DMS 273 treated with DMSO at 0.1 percent for 48 hours (cell line): ENCODE measurements at regions not wholly inside any gene's neighbourhood (a gene's known extent, or its start where the extent isn't known, plus 50 kb on each side); places are given as distances from the start of the nearest gene placed in this dataset.
"Not testable (repeated sequence)": the region's sequence is repeated elsewhere in the genome, so short reads cannot be mapped to it uniquely, and the experiment has no call there.

Experiments used
- DNase-seq: peaks from one replicate; lab custom pipeline; 2025; lab: John Stamatoyannopoulos, UW

DNA sequence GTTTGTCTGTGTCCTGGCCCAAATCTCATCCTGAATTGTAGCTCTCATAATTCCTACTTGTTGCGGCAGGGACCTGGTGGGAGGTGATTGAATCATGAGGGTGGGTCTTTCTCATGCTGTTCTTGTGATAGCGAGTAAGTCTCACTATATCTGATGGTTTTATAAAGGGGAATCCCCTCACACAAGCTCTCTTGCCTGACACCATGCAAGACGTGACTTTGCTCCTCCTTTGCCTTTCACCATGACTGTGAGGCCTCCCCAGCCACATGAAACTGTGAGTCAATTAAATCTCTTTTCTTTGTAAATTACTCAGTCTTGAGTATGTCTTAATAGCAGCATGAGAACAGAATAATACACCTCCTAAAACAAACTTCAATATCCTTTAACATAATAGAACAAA is 1065.6 kb downstream of the PLA2G4A start:
- DNase-seq: no peak

DNA sequence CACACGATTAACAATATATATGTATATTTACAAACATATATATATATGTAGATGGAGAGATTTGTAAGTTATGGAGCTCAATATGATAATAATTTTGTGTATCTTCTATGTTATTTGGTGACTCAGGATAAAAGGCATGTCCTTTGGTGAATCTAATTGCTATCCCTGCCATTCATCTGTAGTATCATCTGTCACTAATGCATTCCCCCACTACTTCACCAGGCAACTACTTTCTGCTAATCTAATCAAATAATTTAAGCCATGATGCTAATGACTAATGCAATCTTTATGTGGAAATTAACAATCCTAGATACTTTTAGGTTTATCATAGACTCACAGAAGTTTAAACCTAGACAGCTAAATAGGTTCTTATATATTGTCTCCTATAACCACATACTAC is 1074.5 kb downstream of the PLA2G4A start:
- DNase-seq: no peak

DNA sequence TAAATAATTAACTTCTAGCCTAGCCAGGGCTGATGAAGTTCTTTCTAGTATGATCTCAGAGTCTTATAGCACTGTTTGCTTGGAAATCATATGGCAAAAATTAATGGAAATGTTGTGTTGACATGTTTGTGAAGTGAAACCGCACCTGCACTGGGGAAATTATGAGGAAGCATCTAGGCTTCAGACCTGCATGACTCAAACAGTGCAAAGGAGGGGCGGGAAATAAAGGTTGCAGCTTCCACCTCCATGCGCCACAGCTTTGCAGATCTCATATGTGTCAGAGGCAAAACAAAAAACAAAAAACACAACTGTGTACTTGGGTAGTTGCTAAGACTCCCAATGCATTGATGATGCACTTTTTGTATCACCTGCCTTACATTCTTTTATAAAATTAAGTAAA is 1080.6 kb downstream of the PLA2G4A start:
- DNase-seq: no peak

DNA sequence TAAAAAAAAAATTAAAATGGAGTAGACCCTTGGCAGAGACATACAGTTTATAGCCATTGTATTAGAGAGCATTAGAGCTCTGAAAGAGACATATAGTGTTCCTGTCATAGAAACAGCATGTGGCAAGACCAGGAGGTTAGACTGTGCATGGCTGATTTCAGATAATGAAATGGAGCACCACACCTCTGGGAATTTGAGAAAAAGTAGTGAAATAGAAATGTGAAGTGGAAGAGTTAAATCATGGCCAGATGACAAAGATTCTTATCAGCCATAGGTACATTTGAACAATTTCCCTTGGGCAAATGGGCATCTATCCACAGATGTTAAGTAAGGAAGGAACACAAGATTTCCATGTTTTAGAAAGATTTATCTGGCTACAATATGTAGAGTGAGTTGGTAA is 1083.1 kb downstream of the PLA2G4A start:
- DNase-seq: peak; percentile 82

DNA sequence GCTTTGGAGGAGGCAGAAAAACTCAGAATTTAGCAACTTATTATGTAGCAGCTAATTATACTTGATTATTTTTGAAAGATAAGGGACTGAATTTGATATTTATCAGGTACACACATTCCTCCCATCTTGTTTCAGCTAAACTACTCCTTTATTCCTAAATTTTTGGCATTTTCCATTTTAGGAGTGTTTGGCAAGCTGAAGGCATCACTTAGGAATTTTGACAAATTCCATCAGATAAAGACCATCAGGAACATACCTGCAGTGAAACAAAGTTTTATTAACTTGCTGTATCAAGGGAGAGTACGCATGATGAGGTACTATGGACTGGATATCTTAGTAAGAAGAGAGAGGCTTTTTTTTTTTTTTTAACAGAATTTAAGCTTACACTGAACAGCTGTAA is 1092.2 kb downstream of the PLA2G4A start:
- DNase-seq: no peak

DNA sequence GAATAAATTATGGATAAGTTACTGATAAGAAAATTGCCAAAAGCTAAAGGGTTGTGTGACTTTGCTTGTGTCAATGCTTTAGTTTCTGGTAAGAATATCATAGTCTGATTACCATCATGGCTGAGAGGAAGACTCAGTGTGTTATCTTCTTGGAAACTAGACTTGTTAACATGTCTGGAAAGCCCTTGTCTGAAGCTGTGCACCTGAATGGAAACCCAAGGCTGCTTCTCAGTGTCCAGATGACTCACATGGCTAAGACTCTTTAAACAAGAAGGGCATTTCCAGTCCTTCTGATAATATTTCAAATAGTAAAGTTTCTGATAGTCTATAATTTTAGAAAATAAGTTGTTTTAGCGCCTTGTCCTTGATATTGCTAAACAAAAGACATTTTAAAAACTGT is 1092.7 kb downstream of the PLA2G4A start:
- DNase-seq: no peak

DNA sequence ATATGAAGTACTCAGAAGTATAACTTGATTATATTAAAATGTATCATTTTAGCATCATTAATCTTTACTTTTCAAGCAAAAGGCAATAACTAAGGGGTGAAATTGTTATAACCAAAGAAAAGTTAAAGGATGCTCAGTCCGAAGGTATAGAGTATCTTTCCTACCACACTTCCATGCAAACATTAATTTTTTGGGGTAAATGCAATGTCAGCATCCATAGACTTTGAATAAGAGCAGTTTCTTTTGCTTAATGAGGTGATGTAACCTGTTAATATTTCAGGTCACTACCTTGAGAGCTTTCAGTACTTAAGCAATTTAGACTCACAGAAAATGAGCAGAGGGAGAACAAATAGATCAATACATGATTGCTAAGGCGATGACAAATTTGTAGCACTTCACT is 1093.5 kb downstream of the PLA2G4A start:
- DNase-seq: no peak

DNA sequence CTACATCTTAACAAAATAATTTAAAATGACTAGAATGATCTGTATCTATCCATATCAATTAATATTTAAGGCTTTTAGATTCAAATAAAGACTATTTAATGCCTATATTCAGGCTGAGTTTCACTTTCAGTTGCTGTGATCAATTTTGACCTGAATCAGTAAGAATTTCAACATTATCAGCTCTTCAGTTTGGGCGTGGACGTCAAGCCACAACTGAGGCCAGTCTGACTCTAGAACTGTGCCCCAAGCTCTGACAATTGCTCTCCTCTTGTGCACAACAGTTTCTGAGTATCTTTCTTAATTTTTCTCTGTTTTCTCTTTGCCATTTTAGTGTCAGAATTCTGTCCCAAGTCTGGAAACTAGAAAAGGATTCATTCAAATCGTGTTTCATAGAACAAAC is 1095.5 kb downstream of the PLA2G4A start:
- DNase-seq: no peak

DNA sequence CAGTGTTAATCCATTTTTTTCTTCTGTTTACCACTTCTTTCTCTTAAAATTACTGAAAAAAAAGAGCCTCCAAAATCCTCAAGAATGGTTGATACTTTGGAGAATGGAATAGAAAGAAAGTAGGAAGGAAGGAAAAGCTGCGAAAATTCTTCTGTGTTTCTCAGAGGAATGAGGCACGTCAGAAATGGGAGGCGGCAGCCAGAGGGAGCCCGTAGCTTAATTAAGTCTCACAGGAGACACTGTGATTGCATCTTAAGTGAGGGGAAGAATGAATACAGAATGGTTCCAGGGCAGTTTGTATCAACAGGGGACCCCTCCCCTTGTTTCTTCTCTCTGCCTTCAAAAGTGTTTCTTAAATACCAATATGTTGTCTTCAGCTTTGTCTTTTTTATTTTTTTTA is 1099.5 kb downstream of the PLA2G4A start:
- no peak for DNase-seq

DNA sequence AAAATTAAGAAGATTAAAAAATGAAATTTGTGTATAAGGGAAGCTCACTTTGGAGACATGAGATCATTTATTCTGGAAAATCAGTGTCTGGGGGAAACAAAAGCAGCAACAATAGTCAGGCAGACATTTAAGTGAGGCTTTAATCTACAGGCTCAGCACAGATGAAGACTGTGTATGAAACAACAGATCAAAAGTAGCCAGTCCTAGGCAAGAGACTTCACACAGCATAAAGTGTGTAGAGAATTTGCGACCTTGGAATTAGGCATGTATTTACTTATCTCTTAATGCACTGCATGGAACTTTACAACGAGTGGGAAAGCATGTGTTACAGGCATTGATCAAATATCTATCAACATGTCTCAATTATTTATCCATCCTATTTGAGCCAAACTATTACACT is 1099.9 kb downstream of the PLA2G4A start:
- DNase-seq: no peak

DNA sequence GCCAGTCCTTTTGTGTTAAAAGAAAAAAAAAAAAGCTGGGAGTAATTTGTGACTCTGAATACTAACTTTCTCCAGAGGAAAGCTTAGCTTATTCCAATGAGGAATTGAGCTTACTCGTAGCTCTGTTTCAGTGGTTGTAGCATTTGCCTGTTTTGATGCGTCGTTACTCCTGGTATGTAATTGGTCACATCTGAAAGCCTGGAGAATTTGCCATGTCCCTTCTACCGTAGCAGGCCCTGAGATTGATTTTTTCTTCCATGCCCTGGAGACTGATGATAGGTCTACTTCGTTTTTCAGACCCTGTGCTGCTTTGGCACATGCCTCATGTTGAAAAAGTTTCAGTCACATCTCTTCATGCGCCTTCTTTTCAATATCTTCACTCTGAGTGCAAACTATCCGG is 1103.0 kb downstream of the PLA2G4A start:
- DNase-seq: no peak

DNA sequence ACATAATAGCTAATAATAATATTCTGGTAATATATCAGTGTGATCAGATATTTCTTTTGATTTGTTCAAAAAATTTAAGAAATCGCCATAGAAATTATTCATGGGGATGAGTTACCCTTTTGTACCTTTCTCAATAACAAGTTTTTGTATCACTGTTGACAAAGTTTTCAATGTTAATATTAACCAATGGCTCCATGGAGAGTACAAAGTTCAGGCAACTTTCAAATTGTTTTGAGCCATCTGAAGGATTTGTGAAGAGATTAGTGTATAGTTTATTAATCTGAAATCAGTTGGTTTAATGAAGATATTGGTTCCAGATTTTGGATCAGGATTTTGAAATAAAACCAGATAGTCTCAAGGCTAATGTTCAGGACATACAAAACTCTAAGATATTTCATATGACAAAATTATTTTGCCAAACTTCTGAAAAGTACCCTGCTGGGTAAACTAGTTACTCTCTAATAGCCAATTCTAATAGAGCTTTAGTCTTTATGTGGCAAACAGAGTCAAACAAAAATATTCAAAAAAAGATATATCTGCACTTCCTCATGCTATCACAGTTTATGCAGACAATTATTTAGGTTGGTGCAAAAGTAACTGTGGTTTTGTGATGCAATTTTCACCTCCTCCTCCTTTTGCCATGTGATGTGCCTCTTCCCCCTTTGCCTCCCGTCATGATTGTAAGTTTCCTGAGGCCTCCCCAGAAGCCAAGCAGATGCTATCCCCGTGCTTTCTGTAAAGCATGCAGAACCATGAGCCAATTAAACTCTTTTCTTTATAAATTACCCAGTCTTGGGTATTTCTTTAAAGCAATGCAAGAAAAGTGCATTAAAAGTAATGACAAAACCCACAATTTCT is 1105.0 kb downstream of the PLA2G4A start:
- no peak for DNase-seq

DNA sequence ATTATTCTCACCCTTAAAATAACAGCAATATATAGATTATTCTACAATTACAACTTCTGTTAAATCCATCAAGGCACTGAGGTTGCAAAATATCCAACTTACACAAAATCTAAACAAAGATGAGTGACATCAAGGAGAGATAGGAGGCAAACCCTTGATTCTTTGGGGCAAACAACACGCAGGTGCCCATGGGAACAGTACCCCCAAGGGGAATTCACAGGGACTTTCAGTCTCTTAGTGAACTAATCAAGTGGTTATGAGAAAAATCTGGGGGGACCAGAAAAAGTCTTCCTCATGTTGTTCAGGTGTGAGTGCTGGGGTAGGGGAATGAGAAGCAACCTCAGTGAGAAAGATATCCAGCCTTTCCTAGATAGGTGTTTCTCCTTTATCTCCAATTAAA is 1107.9 kb downstream of the PLA2G4A start:
- no peak for DNase-seq

DNA sequence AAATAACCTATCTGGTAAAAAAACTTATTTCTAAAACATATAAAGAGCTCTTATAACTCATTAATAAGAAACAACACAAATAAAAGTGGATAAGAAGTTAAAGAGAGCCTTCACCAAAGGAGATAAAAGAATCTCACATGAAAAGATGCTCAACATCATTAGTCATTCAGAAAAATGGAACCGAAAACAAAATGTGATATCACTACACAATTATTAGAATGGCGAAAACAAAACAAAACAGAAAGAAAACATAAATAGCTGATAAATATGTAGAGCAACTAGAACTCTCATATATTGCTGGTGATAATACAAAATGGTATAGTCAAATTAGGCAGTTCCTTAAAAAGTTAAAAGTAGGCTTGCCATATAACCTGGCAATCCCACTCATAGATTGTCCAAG is 1109.3 kb downstream of the PLA2G4A start:
- no peak for DNase-seq

DNA sequence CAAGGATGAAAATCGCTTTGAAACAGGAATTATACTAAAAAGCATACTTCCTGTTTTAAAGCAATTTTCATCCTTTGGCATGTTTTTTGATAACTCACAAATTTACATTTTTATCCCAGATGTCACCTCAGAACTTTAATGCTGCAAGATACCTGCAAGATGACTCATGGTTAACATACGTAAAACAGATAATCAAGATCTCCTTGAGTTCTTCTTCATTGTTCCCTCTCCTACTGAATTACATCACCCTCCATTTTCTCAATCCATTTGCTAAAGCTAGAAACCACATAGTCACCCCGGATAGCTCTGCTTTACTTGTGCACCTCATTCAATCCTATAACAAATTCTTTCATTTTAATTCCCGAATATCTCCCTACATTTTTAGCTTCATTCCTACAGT is 1114.2 kb downstream of the PLA2G4A start:
- no peak for DNase-seq

DNA sequence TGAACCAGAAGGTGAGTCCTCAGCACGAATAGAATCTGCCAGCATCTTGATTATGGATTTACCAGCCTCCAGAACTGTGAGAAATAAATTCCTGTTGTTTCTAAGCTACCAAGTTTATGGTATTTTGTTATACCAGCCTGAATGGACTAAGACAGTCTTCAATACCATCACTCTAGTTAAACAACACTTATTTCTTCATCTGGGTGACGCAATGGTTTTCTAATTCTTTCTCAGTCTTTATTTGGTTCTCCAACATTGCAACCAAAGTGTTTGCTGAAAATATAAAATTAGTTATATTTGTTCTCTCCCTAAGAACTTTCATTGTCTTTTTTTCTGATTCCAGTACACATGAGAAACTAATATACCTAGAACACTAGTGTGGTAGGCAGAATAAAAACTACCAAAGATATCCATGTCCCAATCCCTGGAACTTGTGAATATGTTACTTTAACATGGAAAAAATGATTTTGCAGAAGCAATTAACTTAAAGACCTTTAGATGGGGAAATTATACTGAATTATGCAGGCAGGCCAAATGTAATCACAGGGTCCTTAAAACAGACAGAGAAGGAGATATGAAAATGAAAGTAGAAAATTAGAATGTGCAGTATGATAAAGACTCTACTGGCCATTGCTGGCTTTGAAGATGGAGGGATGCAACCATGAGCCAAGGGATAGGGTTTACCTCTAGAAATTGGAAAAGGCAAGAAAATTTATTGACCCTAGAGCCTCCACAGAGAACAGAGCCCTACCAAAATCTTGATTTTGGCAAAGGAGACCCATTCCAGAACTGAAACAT is 1115.1 kb downstream of the PLA2G4A start:
- DNase-seq: no peak

DNA sequence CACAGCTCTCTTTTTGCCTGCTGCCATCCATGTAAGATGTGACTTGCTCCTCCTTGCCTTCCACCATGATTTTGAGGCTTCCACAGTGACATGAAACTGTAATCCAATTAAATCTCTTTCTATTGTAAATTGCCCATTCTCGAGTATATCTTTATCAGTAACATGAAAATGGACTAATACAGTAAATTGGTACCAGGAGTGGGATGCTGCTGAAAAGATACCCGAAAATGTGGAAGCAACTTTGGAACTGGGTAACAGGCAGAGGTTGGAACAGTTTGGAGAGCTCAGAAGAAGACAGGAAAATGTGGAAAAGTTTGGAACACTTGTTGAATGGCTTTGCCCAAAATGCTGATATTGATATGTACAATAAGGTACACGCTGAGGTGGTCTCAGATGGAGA is 1117.9 kb downstream of the PLA2G4A start:
- DNase-seq: not testable (repeated sequence)

DNA sequence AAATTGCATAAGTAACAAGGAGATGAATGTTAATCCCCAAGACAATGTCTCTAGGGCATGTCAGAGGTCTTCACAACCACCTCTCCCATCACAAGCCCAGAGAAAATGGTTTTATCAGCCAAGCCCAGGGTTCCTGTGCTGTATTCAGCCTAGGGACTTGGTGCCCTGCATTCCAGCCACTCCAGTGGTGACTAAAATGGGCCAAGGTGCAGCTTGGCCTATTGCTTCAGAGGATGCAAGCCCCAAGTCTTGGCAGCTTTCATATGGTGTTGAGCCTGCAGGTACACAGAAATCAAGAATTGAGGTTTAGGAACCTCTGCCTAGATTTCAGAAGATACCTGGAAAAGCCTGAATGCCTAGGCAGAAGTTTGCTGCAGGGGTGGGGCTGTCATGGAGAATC is 1118.6 kb downstream of the PLA2G4A start:
- no peak for DNase-seq

DNA sequence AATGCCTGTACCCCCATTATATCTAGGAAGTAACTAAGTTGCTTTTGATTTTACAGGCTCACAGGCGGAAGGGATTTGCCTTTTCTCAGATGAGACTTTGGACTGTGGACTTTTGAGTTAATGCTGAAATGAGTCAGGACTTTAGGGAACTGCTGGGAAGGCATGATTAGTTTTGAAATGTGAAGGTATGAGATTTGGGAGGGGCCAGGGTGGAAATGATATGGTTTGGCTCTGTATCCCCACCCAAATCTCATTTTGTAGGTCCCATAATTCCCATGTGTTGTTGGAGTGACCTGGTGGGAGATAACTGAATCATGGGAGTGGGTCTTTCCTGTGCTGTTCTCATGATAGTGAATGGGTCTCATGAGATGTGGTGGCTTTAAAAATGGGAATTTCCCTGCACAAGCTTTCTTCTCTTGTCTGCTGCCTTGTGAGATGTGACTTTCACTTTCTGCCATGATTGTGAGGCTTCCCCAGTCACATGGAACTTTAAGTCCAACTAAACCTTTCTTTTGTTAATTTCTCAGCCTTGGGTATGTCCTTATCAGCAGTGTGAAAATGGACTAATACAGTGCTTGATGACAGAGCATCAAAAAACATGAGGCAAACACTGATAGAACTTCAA is 1119.5 kb downstream of the PLA2G4A start:
- no peak for DNase-seq

DNA sequence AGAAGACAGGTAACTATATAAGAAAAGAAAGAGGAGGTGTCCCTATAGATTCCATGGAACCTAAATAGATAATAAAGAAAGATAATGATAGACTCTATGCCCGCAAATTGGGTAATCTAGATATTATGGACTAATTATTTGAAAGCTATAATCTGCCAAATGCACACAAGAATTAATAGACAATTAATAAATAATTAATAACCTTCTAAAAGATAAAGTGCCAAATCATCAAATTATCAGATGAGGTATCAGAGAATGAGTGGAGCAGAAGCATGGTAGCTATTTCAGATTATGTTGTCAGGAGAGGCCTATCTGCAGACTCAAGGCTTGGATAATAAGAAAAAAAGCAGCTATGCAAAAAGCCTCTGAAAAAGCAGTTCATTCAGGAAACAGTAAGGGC is 1120.8 kb downstream of the PLA2G4A start:
- no peak for DNase-seq

DNA sequence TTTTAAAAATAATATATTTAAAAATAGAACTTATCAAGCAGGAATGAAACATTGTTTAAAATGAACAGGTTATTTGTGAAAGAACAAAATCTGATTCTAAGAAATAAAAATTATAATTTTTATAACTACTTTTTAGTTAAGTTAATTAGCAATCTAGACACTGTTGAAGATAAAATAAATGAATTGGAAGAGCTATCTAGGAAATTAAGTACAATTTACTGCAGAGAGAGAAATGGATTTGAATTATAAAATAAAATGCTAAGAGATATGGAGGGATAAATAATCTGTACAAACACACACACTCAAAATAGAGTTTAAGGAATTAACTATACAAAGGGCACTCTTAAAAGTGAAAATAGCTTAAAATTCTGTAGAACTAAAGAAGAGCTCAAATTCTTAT is 1123.1 kb downstream of the PLA2G4A start:
- DNase-seq: no peak

DNA sequence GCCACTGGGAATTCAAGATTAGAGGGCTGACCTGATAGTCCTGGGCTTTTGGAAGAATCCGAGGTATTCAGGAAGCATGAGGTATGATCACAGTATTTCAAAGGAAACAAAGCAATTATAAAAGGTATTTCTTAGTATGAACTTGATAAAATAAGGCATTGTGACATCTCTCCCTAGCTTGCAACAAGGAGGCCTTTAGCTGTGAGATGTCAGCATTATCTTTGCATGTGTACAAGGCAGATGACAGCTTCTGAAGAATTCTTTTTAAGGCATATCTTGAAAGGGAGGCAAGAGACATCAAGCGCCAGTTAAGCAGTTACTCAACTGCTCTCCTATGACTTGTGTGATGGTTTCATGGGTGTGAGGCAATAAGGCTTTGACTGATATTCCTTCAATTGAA is 1123.7 kb downstream of the PLA2G4A start:
- no peak for DNase-seq

DNA sequence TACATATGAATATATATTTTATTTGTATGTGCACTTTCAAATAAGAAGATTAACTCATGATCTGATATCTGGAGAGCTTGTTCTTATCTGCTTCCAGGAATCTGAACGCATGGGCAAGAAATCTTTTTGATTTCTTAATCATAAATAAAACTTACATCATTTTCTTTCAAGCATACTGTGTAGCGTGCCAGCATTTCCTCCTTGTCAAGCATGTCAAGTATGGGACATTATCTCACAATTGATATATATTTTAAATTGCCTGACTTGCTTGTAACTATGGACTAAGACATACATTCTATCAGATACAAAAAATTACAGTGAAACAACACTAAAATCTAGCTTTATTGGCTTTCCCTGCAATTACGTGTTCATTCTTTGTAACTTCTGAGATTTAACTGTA is 1128.2 kb downstream of the PLA2G4A start:
- DNase-seq: no peak
